CD4-positive, alpha-beta T cell (primary cell): ENCODE measurements at regions not wholly inside any gene's neighbourhood (a gene's known extent, or its start where the extent isn't known, plus 50 kb on each side); places are given as distances from the start of the nearest gene placed in this dataset.

ENCODE experiments used
- ATAC-seq: fragments of 200-7000 bp; cut with Tn5 transposase; one replicate; pipeline ENCODE4 v1.10.0; 2022; ENCODE audit warnings: mild to moderate bottlenecking; ENCODE audit not compliant: poor library complexity
- CTCF ChIA-PET: fragments of 350-600 bp; sonication (Branson Sonifier 250); formaldehyde crosslinking; loops from one replicate; lab custom pipeline; 2021; ENCODE audit warnings: antibody characterized with exemption, inconsistent platforms; lab: Charles Lee
- POLR2A ChIA-PET: fragments of 350-600 bp; sonication (Branson Sonifier 250); formaldehyde crosslinking; loops from one replicate; lab custom pipeline; 2021; ENCODE audit warnings: antibody characterized with exemption, inconsistent platforms; lab: Charles Lee
- DNase-seq, 14 experiments: peaks; one replicate each; pipeline ENCODE4 v3.0.0-alpha.2; 2013 to 2020; ENCODE audit warnings: mixed read lengths in 2 of 14
- H3K27ac ChIP-seq, 2 donors: one replicate each; pipeline versions ENCODE4 v1.5.1 to v1.7.0; 2013; ENCODE audit warnings: low read length in 2 of 2, low read depth in 1 of 2, mild to moderate bottlenecking in 1 of 2
- H3K27me3 ChIP-seq, 2 experiments: 1 replicate in 1 of 2; 2 replicates in 1 of 2; pipeline versions ENCODE4 v1.6.1 to v1.7.0; 2013; ENCODE audit warnings: low read length in 2 of 2, control low read depth in 1 of 2, mild to moderate bottlenecking in 1 of 2, moderate library complexity in 1 of 2; ENCODE audit not compliant: insufficient read depth in 2 of 2, control insufficient read depth in 1 of 2
- H3K36me3 ChIP-seq: one replicate; pipeline ENCODE4 v1.6.1; 2013; ENCODE audit warnings: low read length, control low read depth; ENCODE audit not compliant: insufficient read depth
- H3K4me1 ChIP-seq: one replicate; pipeline ENCODE4 v1.6.1; 2013; ENCODE audit warnings: low read length, control low read depth; ENCODE audit not compliant: insufficient read depth
- H3K4me3 ChIP-seq: one replicate; pipeline ENCODE4 v1.5.1; 2013; ENCODE audit warnings: mild to moderate bottlenecking, low read length, moderate library complexity
- H3K9me3 ChIP-seq, 2 experiments: 1 replicate in 1 of 2; 2 replicates in 1 of 2; pipeline versions ENCODE4 v1.6.1 to v1.7.0; 2013; ENCODE audit warnings: low read length in 2 of 2, mild to moderate bottlenecking in 2 of 2, control low read depth in 1 of 2, moderate library complexity in 1 of 2; ENCODE audit not compliant: control insufficient read depth in 1 of 2, insufficient read depth in 1 of 2
- H3K27ac Mint-ChIP-seq: one replicate; pipeline ENCODE4 v1.8.0; 2020; ENCODE audit warnings: mixed read lengths
- H3K27me3 Mint-ChIP-seq: one replicate; pipeline ENCODE4 v1.8.0; 2021; ENCODE audit warnings: mixed read lengths
- H3K36me3 Mint-ChIP-seq: one replicate; pipeline ENCODE4 v1.8.0; 2021; ENCODE audit warnings: low read depth, mixed read lengths
- H3K4me1 Mint-ChIP-seq: one replicate; pipeline ENCODE4 v1.8.0; 2021; ENCODE audit warnings: low read depth, mixed read lengths
- H3K4me3 Mint-ChIP-seq: one replicate; pipeline ENCODE4 v1.8.0; 2020; ENCODE audit warnings: mild to moderate bottlenecking, mixed read lengths
- H3K9me3 Mint-ChIP-seq: one replicate; pipeline ENCODE4 v1.8.0; 2020; ENCODE audit warnings: mixed read lengths
- intact Hi-C, 2 experiments: fragments of 100-400 bp; cut with DNase I in 1 of 2; cut with micrococcal nuclease in 1 of 2; formaldehyde crosslinking; loops; one replicate each; pipeline versions ENCODE4 v1.15.1 to v1.9.0; 2023 to 2025; cut with DNase I, micrococcal nuclease
- TF ChIP-seq, protein P1 (sequence below): fragments of 200-600 bp; IDR thresholded peaks from one replicate; pipeline ENCODE4 v1.8.0; 2022; ENCODE audit warnings: antibody characterized with exemption, mild to moderate bottlenecking

DNA sequence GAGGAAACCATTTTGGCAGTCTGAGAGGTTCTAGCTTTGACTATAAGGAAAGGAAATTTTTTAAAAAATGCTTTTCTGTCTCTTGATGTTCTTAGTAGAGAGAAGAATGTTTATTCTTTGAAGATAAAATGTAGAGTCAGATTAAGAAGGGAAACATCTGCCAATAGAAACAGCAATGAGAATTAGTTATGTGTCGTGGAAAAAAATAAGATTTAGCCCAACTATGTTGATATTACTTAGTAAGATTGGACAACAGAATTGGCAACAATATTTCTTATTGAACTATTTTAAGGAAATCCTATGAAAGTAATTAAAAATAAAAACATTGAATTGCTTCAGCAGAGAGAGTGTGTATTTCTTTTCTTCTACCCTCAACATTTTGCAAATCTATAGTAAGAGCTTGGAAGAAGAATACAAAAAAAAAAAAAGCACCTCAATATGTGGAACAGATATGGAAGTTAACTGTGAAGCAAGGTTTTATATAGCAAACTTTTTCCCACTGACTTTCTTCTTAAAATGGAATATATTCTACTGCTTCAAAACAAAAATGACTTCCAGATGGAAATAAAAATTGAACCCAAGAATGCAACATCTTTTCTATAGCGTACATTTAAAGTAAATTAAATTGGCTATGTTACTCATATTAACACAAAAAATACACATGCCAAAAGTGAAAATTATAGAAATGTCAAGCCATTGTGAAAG is 177.9 kb downstream of the FAM124B start:
- Mint-ChIP-seq H3K4me1 (no peaks in the 10 kb centered on the region), H3K4me3 (no peak overlapping the region), H3K36me3 (no peaks in the 10 kb centered on the region), H3K9me3 (no peaks in the 10 kb centered on the region), H3K27me3 (peaks cover 18% of the 10 kb centered on the region), H3K27ac (no peak overlapping the region)
- TF ChIP-seq, protein P1, sequence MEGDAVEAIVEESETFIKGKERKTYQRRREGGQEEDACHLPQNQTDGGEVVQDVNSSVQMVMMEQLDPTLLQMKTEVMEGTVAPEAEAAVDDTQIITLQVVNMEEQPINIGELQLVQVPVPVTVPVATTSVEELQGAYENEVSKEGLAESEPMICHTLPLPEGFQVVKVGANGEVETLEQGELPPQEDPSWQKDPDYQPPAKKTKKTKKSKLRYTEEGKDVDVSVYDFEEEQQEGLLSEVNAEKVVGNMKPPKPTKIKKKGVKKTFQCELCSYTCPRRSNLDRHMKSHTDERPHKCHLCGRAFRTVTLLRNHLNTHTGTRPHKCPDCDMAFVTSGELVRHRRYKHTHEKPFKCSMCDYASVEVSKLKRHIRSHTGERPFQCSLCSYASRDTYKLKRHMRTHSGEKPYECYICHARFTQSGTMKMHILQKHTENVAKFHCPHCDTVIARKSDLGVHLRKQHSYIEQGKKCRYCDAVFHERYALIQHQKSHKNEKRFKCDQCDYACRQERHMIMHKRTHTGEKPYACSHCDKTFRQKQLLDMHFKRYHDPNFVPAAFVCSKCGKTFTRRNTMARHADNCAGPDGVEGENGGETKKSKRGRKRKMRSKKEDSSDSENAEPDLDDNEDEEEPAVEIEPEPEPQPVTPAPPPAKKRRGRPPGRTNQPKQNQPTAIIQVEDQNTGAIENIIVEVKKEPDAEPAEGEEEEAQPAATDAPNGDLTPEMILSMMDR = no peak
- peaks cover 2 to 3% of the 10 kb centered on the region in 2 experiments for H3K27me3 ChIP-seq
- DNase-seq = no peak
- no peaks in the 10 kb centered on the region for H3K9me3 ChIP-seq
- intact Hi-C loops = no loop called here
- no peak overlapping the region for H3K4me3 ChIP-seq
- CTCF ChIA-PET = no interaction called here
- H3K27ac ChIP-seq = no peak overlapping the region
- POLR2A ChIA-PET = no interaction called here
- no peaks in the 10 kb centered on the region for H3K36me3 ChIP-seq
- H3K4me1 ChIP-seq = no peaks in the 10 kb centered on the region
- no peak for ATAC-seq

GRCh38 chr2:224222974-224223373 is 178.9 kb downstream of the FAM124B start:
- intact Hi-C loops = no loop called here
- DNase-seq = no peak
- CTCF ChIA-PET = no interaction called here

GRCh38 chr2:224222291-224222690 is 179.6 kb downstream of the FAM124B start:
- peaks cover 2 to 3% of the 10 kb centered on the region in 2 experiments for H3K27me3 ChIP-seq
- H3K9me3 ChIP-seq = no peaks in the 10 kb centered on the region
- CTCF ChIA-PET = no interaction called here
- TF ChIP-seq, protein P1 = no peak
- no peak for DNase-seq
- no peak overlapping the region for H3K27ac Mint-ChIP-seq
- POLR2A ChIA-PET = interaction anchor here (0.7 kb wide), 1 partner anchor 480 kb away, joined by 4 read pairs; no protein-coding TSS in a partner anchor
- H3K9me3 Mint-ChIP-seq = no peaks in the 10 kb centered on the region
- no peaks in the 10 kb centered on the region for H3K4me1 Mint-ChIP-seq
- no peak overlapping the region for H3K27ac ChIP-seq
- no peak for ATAC-seq
- H3K4me3 ChIP-seq = no peak overlapping the region
- no peaks in the 10 kb centered on the region for H3K36me3 ChIP-seq
- H3K4me1 ChIP-seq = no peaks in the 10 kb centered on the region
- peaks cover 13% of the 10 kb centered on the region for H3K27me3 Mint-ChIP-seq
- H3K36me3 Mint-ChIP-seq = no peaks in the 10 kb centered on the region
- intact Hi-C loops = no loop called here
- no peak overlapping the region for H3K4me3 Mint-ChIP-seq

More at GRCh38 chr2:224222974-224223373, 178.9 kb downstream of the FAM124B start:
- POLR2A ChIA-PET = no interaction called here
- Histone ChIP-seq H3K36me3 (no peaks in the 10 kb centered on the region), H3K27ac (no peak overlapping the region), H3K9me3 (no peaks in the 10 kb centered on the region), H3K4me1 (no peaks in the 10 kb centered on the region), H3K4me3 (no peak overlapping the region), H3K27me3 (peaks cover 2 to 3% of the 10 kb centered on the region in 2 experiments)
- no peak overlapping the region for H3K27ac Mint-ChIP-seq
- no peaks in the 10 kb centered on the region for H3K4me1 Mint-ChIP-seq
- no peak for ATAC-seq
- no peaks in the 10 kb centered on the region for H3K9me3 Mint-ChIP-seq
- H3K4me3 Mint-ChIP-seq = no peak overlapping the region
- H3K27me3 Mint-ChIP-seq = peaks cover 14% of the 10 kb centered on the region
- H3K36me3 Mint-ChIP-seq = no peaks in the 10 kb centered on the region
- TF ChIP-seq, protein P1 = no peak
